Effector memory CD8-positive, alpha-beta T cell (primary cell): ENCODE measurements at regions not wholly inside any gene's neighbourhood (a gene's known extent, or its start where the extent isn't known, plus 50 kb on each side); places are given as distances from the start of the nearest gene placed in this dataset.
"Not testable (repeated sequence)": the region's sequence is repeated elsewhere in the genome, so short reads cannot be mapped to it uniquely, and the experiment has no call there.

Experiments used
- ATAC-seq: fragments of 150-1000 bp; cut with Tn5 transposase; replicated peaks from 2 replicates; pipeline ENCODE4 v1.10.0; 2021; ENCODE audit warnings: mild to moderate bottlenecking, moderate library complexity
- DNase-seq, 3 experiments: peaks; one replicate each; pipeline ENCODE4 v3.0.0; 2021
- H3K27ac Mint-ChIP-seq, 2 donors: one replicate each; pipeline ENCODE4 v1.8.0; 2022; ENCODE audit warnings: mild to moderate bottlenecking in 2 of 2, mixed read lengths in 2 of 2, moderate library complexity in 2 of 2
- H3K27me3 Mint-ChIP-seq, 2 donors: one replicate each; pipeline ENCODE4 v1.8.0; 2022; ENCODE audit warnings: mixed read lengths in 2 of 2
- H3K36me3 Mint-ChIP-seq: one replicate; pipeline ENCODE4 v1.8.0; 2022; ENCODE audit warnings: mild to moderate bottlenecking, moderate library complexity, mixed read lengths; ENCODE audit not compliant: insufficient read depth
- H3K4me1 Mint-ChIP-seq, 2 donors: one replicate each; pipeline ENCODE4 v1.8.0; 2022; ENCODE audit warnings: low read depth in 2 of 2, mixed read lengths in 2 of 2
- H3K4me3 Mint-ChIP-seq, 2 donors: one replicate each; pipeline ENCODE4 v1.8.0; 2022; ENCODE audit warnings: mild to moderate bottlenecking in 2 of 2, mixed read lengths in 2 of 2, moderate library complexity in 2 of 2
- H3K9me3 Mint-ChIP-seq, 2 donors: one replicate each; pipeline ENCODE4 v1.8.0; 2022; ENCODE audit warnings: mixed read lengths in 2 of 2

GRCh38 chr15:36024031-36024688, 478.2 kb upstream of the DPH6 start:
- ATAC-seq (no peak), DNase-seq (no peak)
- Mint-ChIP-seq H3K27me3 (no peaks in the 10 kb centered on the region), H3K4me1 (no peaks in the 10 kb centered on the region), H3K4me3 (no peak overlapping the region), H3K9me3 (peaks cover 2 to 17% of the 10 kb centered on the region in 2 donors), H3K27ac (no peak overlapping the region), H3K36me3 (no peaks in the 10 kb centered on the region)

- ATAC-seq, result no peak
- Mint-ChIP-seq H3K4me3 (no peak overlapping the region), H3K4me1 (no peaks in the 10 kb centered on the region), H3K9me3 (peaks cover 2 to 17% of the 10 kb centered on the region in 2 donors), H3K27me3 (no peaks in the 10 kb centered on the region), H3K27ac (no peak overlapping the region), H3K36me3 (no peaks in the 10 kb centered on the region)
- DNase-seq, result no peak
These were observed 480.8 kb upstream of the DPH6 start for GRCh38 chr15:36026627-36027283.

GRCh38 chr15:36029606-36030210, 483.7 kb upstream of the DPH6 start:
- no peak for ATAC-seq

GRCh38 chr15:36039996-36040572, 494.1 kb upstream of the DPH6 start:
- Mint-ChIP-seq H3K4me3 (no peak overlapping the region), H3K27me3 (no peaks in the 10 kb centered on the region), H3K27ac (no peak overlapping the region), H3K4me1 (no peaks in the 10 kb centered on the region), H3K9me3 (peaks cover 3 to 7% of the 10 kb centered on the region in 2 donors), H3K36me3 (no peaks in the 10 kb centered on the region)
- DNase-seq, result no peak
- ATAC-seq, result no peak

More at GRCh38 chr15:36029606-36030210, 483.7 kb upstream of the DPH6 start:
- peaks cover 3 to 12% of the 10 kb centered on the region in 2 donors for H3K9me3 Mint-ChIP-seq
- H3K27ac Mint-ChIP-seq, result no peak overlapping the region
- no peaks in the 10 kb centered on the region for H3K27me3 Mint-ChIP-seq
- DNase-seq, result no peak
- H3K4me3 Mint-ChIP-seq, result no peak overlapping the region
- H3K36me3 Mint-ChIP-seq, result peaks cover 4% of the 10 kb centered on the region
- H3K4me1 Mint-ChIP-seq, result no peaks in the 10 kb centered on the region

GRCh38 chr15:36047018-36047716, 501.2 kb upstream of the DPH6 start:
- H3K4me3 Mint-ChIP-seq, result not testable (repeated sequence)

GRCh38 chr15:36050899-36051298, 504.9 kb upstream of the DPH6 start:
- ATAC-seq (no peak), DNase-seq (no peak)
- Mint-ChIP-seq H3K36me3 (no peaks in the 10 kb centered on the region), H3K9me3 (peaks cover 0 to 7% of the 10 kb centered on the region in 2 donors), H3K27me3 (no peaks in the 10 kb centered on the region), H3K4me3 (no peak overlapping the region), H3K4me1 (no peaks in the 10 kb centered on the region), H3K27ac (no peak overlapping the region)

More at GRCh38 chr15:36047018-36047716, 501.2 kb upstream of the DPH6 start:
- not testable (repeated sequence) for H3K4me1 Mint-ChIP-seq, H3K36me3 Mint-ChIP-seq, ATAC-seq, H3K27ac Mint-ChIP-seq, H3K27me3 Mint-ChIP-seq, DNase-seq
- peaks cover 3 to 14% of the 10 kb centered on the region in 2 donors for H3K9me3 Mint-ChIP-seq

- H3K4me3 Mint-ChIP-seq, H3K27ac Mint-ChIP-seq, H3K9me3 Mint-ChIP-seq, H3K36me3 Mint-ChIP-seq, H3K27me3 Mint-ChIP-seq, H3K4me1 Mint-ChIP-seq, DNase-seq, ATAC-seq: not testable (repeated sequence)
These were observed 506.7 kb upstream of the DPH6 start for GRCh38 chr15:36052641-36053040.

- Mint-ChIP-seq H3K27ac (no peak overlapping the region), H3K27me3 (no peaks in the 10 kb centered on the region)
These were observed 507.8 kb upstream of the DPH6 start for GRCh38 chr15:36053746-36054145.

GRCh38 chr15:36059596-36059995, 513.6 kb upstream of the DPH6 start:
- Mint-ChIP-seq H3K4me1 (no peaks in the 10 kb centered on the region), H3K27ac (no peak overlapping the region), H3K4me3 (no peak overlapping the region), H3K9me3 (peaks cover 0 to 9% of the 10 kb centered on the region in 2 donors), H3K36me3 (no peaks in the 10 kb centered on the region), H3K27me3 (no peaks in the 10 kb centered on the region)
- ATAC-seq (no peak), DNase-seq (no peak)

More at GRCh38 chr15:36053746-36054145, 507.8 kb upstream of the DPH6 start:
- Mint-ChIP-seq H3K9me3 (peaks cover 0 to 8% of the 10 kb centered on the region in 2 donors), H3K4me1 (no peaks in the 10 kb centered on the region), H3K36me3 (no peaks in the 10 kb centered on the region), H3K4me3 (no peak overlapping the region)
- DNase-seq (no peak), ATAC-seq (no peak)

- ATAC-seq (no peak), DNase-seq (no peak)
- Mint-ChIP-seq H3K27ac (no peak overlapping the region), H3K36me3 (no peaks in the 10 kb centered on the region), H3K4me3 (no peak overlapping the region), H3K27me3 (no peaks in the 10 kb centered on the region), H3K9me3 (peaks cover 0 to 9% of the 10 kb centered on the region in 2 donors), H3K4me1 (no peaks in the 10 kb centered on the region)
These were observed 516.4 kb upstream of the DPH6 start for GRCh38 chr15:36062357-36062756.

GRCh38 chr15:36066757-36067156, 512.7 kb upstream of the CDIN1 start:
- no peak for ATAC-seq

GRCh38 chr15:36067483-36068274, 511.7 kb upstream of the CDIN1 start:
- ATAC-seq (no peak), DNase-seq (no peak)
- no peak overlapping the region for H3K27ac Mint-ChIP-seq
- no peaks in the 10 kb centered on the region for H3K27me3 Mint-ChIP-seq
- H3K9me3 Mint-ChIP-seq, result peaks cover 0 to 5% of the 10 kb centered on the region in 2 donors
- H3K4me1 Mint-ChIP-seq, result no peaks in the 10 kb centered on the region
- no peaks in the 10 kb centered on the region for H3K36me3 Mint-ChIP-seq
- no peak overlapping the region for H3K4me3 Mint-ChIP-seq

More at GRCh38 chr15:36066757-36067156, 512.7 kb upstream of the CDIN1 start:
- Mint-ChIP-seq H3K4me3 (no peak overlapping the region), H3K27ac (no peak overlapping the region), H3K27me3 (no peaks in the 10 kb centered on the region), H3K36me3 (no peaks in the 10 kb centered on the region), H3K9me3 (peaks cover 0 to 3% of the 10 kb centered on the region in 2 donors), H3K4me1 (no peaks in the 10 kb centered on the region)
- DNase-seq, result no peak
